HL-60 (cell line): ENCODE measurements at regions not wholly inside any gene's neighbourhood (a gene's known extent, or its start where the extent isn't known, plus 50 kb on each side); places are given as distances from the start of the nearest gene placed in this dataset.

ENCODE experiments used
- DNase-seq, 2 experiments: peaks; one replicate each; pipeline ENCODE4 v3.0.0-alpha.2; 2010 to 2020; ENCODE audit warnings: low read depth in 1 of 2, low spot score in 1 of 2
- H3K27ac ChIP-seq: fragments of 250-450 bp; sonication (Bioruptor Pico); replicated peaks from 2 replicates; pipeline ENCODE4 v1.5.1; 2020; ENCODE audit warnings: mild to moderate bottlenecking, moderate library complexity
- H3K27me3 ChIP-seq: fragments of 250-450 bp; sonication (Bioruptor Pico); 2 replicates; pipeline ENCODE4 v1.5.1; 2021; ENCODE audit warnings: mild to moderate bottlenecking, moderate library complexity; ENCODE audit not compliant: insufficient read depth, poor library complexity, severe bottlenecking
- H3K4me3 ChIP-seq: replicated peaks from 2 replicates; pipeline ENCODE4 v1.5.1; 2011; ENCODE audit warnings: mild to moderate bottlenecking, control low read depth, low read length; ENCODE audit not compliant: insufficient read depth
- CTCF ChIP-seq: IDR thresholded peaks from one replicate; pipeline ENCODE4 v1.5.1; 2011; ENCODE audit warnings: low read length, control low read depth, inconsistent platforms; ENCODE audit not compliant: insufficient read depth
- GABPA ChIP-seq: IDR thresholded peaks from 2 replicates; pipeline ENCODE4 v1.6.1; 2012; ENCODE audit warnings: low read depth
- POLR2AphosphoS5 ChIP-seq: IDR thresholded peaks from 2 replicates; pipeline ENCODE4 v1.6.1; 2012; ENCODE audit warnings: low read depth
- REST ChIP-seq: IDR thresholded peaks from 2 replicates; pipeline ENCODE4 v1.6.1; 2012; ENCODE audit warnings: low read depth; ENCODE audit not compliant: insufficient replicate concordance
- SPI1 ChIP-seq: IDR thresholded peaks from 2 replicates; pipeline ENCODE4 v1.6.1; 2012; ENCODE audit warnings: low read depth, mild to moderate bottlenecking, borderline replicate concordance

- no peak for DNase-seq
- Histone ChIP-seq H3K4me3 (no peak overlapping the region), H3K27me3 (no peaks in the 10 kb centered on the region), H3K27ac (no peak overlapping the region)
- TF ChIP-seq GABPA (no peak), POLR2AphosphoS5 (no peak), CTCF (no peak), REST (no peak), SPI1 (no peak)
These were observed 57.9 kb upstream of the CNOT6 start for GRCh38 chr5:180436275-180436674.

GRCh38 chr5:180436936-180437335, 57.2 kb upstream of the CNOT6 start:
- TF ChIP-seq GABPA (no peak), REST (no peak), CTCF (no peak), SPI1 (no peak), POLR2AphosphoS5 (no peak)
- Histone ChIP-seq H3K27me3 (no peaks in the 10 kb centered on the region), H3K27ac (no peak overlapping the region), H3K4me3 (no peak overlapping the region)
- DNase-seq = no peak

- H3K4me3 ChIP-seq = no peak overlapping the region
- H3K27me3 ChIP-seq = no peaks in the 10 kb centered on the region
- H3K27ac ChIP-seq = no peak overlapping the region
- TF ChIP-seq POLR2AphosphoS5 = no peak
- TF ChIP-seq GABPA = no peak
- TF ChIP-seq REST = no peak
- TF ChIP-seq CTCF = no peak
- TF ChIP-seq SPI1 = no peak
- no peak for DNase-seq
These were observed 56.8 kb upstream of the CNOT6 start for GRCh38 chr5:180437336-180437735.
